NCI-H524 treated with DMSO at 0.1 percent for 48 hours (cell line): ENCODE measurements at regions not wholly inside any gene's neighbourhood (a gene's known extent, or its start where the extent isn't known, plus 50 kb on each side); places are given as distances from the start of the nearest gene placed in this dataset.

Experiments used
- DNase-seq: peaks from one replicate; lab custom pipeline; 2025; lab: John Stamatoyannopoulos, UW

- no peak for DNase-seq
These were observed 656.5 kb upstream of the GRAMD2B start for GRCh38 chr5:125766706-125767105.

- peak; percentile 3 for DNase-seq
These were observed 647.3 kb upstream of the GRAMD2B start for GRCh38 chr5:125775896-125776295.

DNA sequence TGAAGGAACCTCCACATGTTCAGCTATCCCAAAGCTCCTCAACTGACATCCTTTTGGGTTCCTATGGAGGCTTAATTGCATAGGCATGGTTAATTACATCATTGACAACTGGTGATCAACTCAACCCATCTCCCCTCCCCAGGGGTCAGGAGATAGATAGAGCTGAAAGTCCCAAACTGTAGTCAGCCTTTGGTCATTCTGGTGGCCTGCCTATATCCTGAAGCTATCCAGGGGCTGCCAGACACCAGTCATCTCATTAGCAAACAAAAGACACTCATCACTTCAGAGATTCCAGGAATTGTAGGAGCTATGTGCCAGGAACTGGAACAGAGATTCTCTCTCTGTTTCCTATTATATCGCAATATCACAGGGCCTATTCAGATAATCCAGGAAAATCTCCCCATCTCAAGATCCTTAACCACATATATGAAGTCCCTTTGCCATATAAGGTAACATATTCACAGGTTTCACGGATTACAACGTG is 646.5 kb upstream of the GRAMD2B start:
- DNase-seq = no peak

- no peak for DNase-seq
These were observed 644.4 kb upstream of the GRAMD2B start for GRCh38 chr5:125778791-125779190.

DNA sequence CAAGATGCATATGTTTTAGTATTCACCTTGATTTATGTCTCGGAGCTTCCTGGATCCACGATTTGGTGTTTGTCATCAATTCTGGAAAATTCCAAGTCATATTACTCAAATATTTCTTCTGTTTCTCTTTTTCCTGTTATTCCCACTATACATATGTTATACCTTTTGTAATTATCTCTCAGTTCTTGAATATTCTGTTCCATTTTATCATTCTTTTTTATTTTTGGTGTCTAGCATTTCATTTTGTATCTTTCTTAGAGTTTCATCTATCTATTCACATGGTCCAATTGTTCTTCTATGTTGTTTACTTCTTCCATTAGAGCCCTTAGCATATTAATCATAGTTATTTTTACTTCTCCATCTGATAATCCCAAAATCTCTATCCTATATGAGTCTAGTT is 637.8 kb upstream of the GRAMD2B start:
- DNase-seq = no peak

DNA sequence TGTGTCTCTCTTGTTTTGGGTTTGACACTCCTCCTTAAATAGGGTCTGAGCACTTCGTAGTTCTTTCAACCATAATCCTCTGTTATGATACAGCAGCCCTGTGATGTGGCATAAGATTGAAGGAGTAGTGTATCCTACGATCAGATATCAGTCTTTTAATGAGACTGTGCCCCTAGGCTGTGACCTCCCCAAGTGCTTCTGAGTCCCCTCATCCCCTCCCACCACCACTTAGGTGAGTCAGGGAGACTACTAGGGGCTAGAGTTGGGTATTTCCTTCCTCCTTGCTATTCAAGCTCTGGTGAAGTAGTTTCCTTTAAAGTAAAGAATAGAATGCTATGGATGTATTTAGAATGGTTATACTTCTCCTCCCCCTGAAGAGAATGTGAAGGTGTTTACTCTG is 637.2 kb upstream of the GRAMD2B start:
- no peak for DNase-seq

- no peak for DNase-seq
These were observed 629.7 kb upstream of the GRAMD2B start for GRCh38 chr5:125793470-125793869.

GRCh38 chr5:125794922-125795321 is 628.3 kb upstream of the GRAMD2B start:
- no peak for DNase-seq

- DNase-seq = no peak
These were observed 624.9 kb upstream of the GRAMD2B start for GRCh38 chr5:125798307-125798706.

DNA sequence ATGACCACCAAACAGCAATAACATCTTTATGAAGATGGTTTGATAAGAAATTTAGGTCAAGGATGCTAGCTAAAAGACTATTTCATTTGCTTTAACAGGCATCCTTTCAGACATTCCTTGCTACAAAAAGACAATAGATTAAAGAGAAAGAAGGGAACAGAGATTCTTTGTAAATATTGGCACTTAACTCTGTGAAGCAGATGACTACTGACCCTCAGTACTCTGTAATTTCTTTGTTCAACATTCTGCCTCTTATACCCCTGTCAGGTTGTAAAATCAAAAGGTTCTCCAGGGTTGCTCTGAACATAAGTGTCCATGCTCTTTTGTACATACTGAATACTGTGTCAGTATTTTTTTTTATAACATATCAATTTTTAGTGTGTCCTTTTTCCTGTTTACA is 610.6 kb upstream of the GRAMD2B start:
- DNase-seq = no peak

- no peak for DNase-seq
These were observed 609.8 kb upstream of the GRAMD2B start for GRCh38 chr5:125813221-125813974.

GRCh38 chr5:125814119-125814518 is 609.1 kb upstream of the GRAMD2B start:
- no peak for DNase-seq

- DNase-seq = no peak
These were observed 599.6 kb upstream of the GRAMD2B start for GRCh38 chr5:125823572-125823971.

DNA sequence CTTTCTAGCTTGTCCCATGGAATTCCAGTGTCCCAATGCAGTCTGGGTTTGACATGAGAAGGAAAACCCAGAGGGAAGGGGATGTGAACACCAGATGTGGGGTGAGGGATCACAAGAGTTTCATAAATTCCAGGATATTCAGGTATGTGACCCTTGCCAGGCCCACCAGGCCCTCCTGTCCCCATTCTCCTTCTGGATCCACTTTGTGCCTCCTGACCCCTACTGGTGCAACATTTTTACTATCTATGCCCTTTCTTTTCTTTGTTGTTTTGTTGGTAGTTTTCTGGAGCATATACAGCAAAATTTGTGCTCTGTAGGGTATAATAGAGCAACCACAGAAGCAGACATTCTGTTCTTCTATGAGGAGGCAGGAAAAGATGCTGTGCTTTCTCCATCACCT is 597.0 kb upstream of the GRAMD2B start:
- no peak for DNase-seq

DNA sequence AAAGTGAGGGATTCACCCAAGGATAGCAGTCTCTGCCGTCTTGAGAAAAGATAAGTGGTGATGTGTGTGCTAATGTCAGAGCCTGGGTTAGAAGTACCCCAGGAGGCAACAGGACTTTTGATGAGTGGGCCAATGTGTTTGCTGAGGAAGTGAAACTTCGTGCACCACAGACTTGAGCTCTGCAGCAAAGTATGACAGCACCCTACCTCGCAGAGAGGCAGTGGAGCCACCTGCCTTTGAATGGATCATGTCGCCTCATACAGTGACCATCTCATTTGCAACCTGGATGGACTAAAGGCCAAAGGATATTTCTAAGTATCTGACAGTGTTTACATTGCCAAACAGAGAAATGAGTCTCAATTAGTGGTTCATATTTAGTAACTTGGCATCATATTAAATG is 593.9 kb upstream of the GRAMD2B start:
- DNase-seq = no peak

GRCh38 chr5:125833398-125833797 is 589.8 kb upstream of the GRAMD2B start:
- no peak for DNase-seq

DNA sequence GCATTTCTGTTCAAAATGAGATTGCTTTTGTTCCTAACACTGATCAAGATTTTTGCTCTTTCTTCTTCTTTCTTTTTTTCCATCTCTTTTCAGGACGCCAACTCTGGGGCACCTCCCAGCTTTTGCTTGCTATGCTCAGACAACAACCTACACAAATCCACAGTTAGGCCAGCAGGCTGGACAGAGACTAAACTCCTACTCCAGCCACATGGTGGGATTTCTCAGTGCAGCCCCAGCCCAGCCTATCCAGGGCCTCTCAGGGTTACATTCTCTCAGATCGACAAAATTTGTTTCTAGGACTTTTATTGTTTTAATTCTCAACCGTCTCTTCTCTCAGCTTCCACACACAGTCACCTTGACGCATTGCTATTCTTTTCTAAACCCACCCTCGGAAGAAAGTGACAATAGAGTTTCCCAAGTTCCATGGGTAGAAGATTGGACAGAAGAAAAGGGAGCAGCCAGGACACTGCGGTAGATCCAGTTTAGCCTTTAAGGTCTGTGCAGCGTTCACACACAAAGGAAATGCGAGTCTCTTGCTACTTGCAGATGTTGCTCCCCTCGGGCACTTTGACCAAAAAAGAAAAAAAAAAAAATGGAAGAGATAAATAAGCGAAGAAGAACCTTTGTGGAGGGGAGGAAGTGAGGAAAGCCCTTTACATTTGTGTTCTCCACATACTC is 588.6 kb upstream of the GRAMD2B start:
- no peak for DNase-seq

GRCh38 chr5:125835293-125836172 is 587.7 kb upstream of the GRAMD2B start:
- DNase-seq = no peak

DNA sequence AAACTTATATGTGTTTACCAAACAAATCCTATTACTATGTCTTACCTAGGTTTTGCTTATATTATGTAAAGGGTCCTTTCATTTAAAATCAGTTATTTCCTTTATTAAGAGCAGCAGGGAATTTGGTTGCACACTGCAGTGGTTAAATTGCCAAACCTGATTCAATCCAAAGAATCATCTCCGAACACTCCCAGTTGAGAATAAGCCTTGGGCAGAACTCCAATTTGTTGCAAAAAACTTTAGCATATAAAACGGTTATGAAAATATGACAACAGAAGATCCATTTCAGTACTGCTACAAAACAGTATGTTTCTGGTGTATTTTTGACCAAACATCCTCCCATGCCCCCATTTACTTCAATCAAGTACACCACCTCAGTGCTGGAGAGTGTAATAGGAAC is 587.0 kb upstream of the GRAMD2B start:
- no peak for DNase-seq

GRCh38 chr5:125837866-125838265 is 585.3 kb upstream of the GRAMD2B start:
- no peak for DNase-seq

- DNase-seq = no peak
These were observed 575.6 kb upstream of the GRAMD2B start for GRCh38 chr5:125847561-125847960.

DNA sequence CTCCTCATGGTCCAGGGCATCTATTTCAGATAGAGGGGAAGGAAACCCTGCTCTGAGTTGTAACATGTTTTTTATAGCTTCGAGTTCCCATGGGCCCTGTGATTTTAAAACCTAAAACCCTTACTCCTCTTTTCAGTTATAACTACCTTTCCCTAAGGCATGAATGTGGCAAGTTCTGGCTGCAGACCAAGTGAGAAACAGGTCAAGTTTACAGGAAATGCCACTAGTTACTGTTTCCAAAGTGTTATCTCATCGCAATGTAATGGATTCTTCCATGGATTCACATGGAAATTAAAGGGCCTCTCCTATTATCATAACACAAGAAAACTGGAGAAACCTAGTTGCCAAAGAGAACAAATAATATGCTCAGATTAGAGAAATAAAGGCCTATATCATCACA is 574.5 kb upstream of the GRAMD2B start:
- DNase-seq = no peak

GRCh38 chr5:125856949-125857348 is 566.3 kb upstream of the GRAMD2B start:
- no peak for DNase-seq
